ENCODE measurements at regions not wholly inside any gene's neighbourhood (a gene's known extent, or its start where the extent isn't known, plus 50 kb on each side); places are given as distances from the start of the nearest gene placed in this dataset.

DNA sequence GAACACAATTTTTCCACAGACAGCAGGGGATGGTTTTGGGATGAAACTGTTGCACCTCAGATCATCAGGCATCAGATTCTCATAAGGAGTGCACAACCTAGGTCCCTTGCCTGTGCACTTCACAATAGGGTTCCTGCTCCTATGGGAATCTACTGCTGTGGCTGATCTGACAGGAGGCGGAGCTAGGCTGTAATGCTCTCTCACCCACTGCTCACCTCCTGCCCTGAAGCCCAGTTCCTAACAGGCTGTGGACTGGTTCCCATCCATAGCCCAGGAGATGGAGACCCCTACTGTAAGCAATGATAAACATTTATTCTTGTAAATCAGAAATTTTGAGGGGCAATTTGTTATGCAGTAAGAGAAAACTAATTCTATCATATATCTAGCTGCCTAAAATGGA is 1234.7 kb downstream of the SLITRK1 start:
- TF ChIP-seq CTCF (conservative IDR thresholded peaks at IDR 0.05; ENCODE audit: low read length) = no peak
- no peak for TF ChIP-seq EZH2phosphoT487 (IDR thresholded peaks at IDR 0.05; ENCODE audit: borderline replicate concordance, low read depth, low read length)
